ENCODE measurements at regions not wholly inside any gene's neighbourhood (a gene's known extent, or its start where the extent isn't known, plus 50 kb on each side); places are given as distances from the start of the nearest gene placed in this dataset.

GRCh38 chr11:112388496-112388895 lies 127.8 kb upstream of the PLET1 start:
- H3K9me3 ChIP-seq (ENCODE audit: control insufficient read depth in 4 of 4, low read length in 3 of 4): no peaks in the 10 kb centered on the region

More at GRCh38 chr11:112388496-112388895, 127.8 kb upstream of the PLET1 start:
- Histone ChIP-seq H3K36me3 (ENCODE audit: control insufficient read depth in 4 of 4, insufficient read depth in 3 of 4, low read depth in 1 of 4, low read length in 3 of 4) (no peaks in the 10 kb centered on the region), H3K27me3 (ENCODE audit: control insufficient read depth in 4 of 4, insufficient read depth in 4 of 4, low read length in 3 of 4) (no peaks in the 10 kb centered on the region), H3K4me1 (ENCODE audit: control insufficient read depth in 4 of 4, insufficient read depth in 4 of 4, low read length in 3 of 4) (no peaks in the 10 kb centered on the region), H3K9ac (ENCODE audit: low read depth in 1 of 2, low read length in 2 of 2) (no peak overlapping the region), H3K4me3 (ENCODE audit: low read depth in 1 of 3, low read length in 3 of 3) (no peak overlapping the region), H3K27ac (ENCODE audit: low read depth in 1 of 2, low read length in 2 of 2) (no peak overlapping the region)
- DNase-seq (ENCODE audit: low spot score): no peak
- no peak for TF ChIP-seq FOXA1 (IDR thresholded peaks at IDR 0.05)
- no peak for TF ChIP-seq RXRA (IDR thresholded peaks at IDR 0.05)
- no peak for TF ChIP-seq ATF3 (IDR thresholded peaks at IDR 0.05)
- TF ChIP-seq NR2F2 (IDR thresholded peaks at IDR 0.05): no peak
- no peak for TF ChIP-seq TAF1 (conservative IDR thresholded peaks at IDR 0.05)
- no peak for TF ChIP-seq SP1 (IDR thresholded peaks at IDR 0.05)
- no peak for TF ChIP-seq FOXA2 (IDR thresholded peaks at IDR 0.05)
- TF ChIP-seq RAD21 (IDR thresholded peaks at IDR 0.05): no peak
- TF ChIP-seq GABPA (IDR thresholded peaks at IDR 0.05 in 1 of 2, conservative IDR thresholded peaks at IDR 0.05 in 1 of 2): no peak
- no peak for TF ChIP-seq MAX (IDR thresholded peaks at IDR 0.05)
- TF ChIP-seq HNF4A (conservative IDR thresholded peaks at IDR 0.05): no peak
- TF ChIP-seq REST (IDR thresholded peaks at IDR 0.05): no peak
- TF ChIP-seq JUND (IDR thresholded peaks at IDR 0.05): no peak
- no peak for TF ChIP-seq CTCF (IDR thresholded peaks at IDR 0.05; ENCODE audit: low read depth, low read length, missing input control)
- TF ChIP-seq ZBTB33 (IDR thresholded peaks at IDR 0.05): no peak
- no peak for TF ChIP-seq YY1 (IDR thresholded peaks at IDR 0.05)
- no peak for TF ChIP-seq HNF4G (IDR thresholded peaks at IDR 0.05)
- no peak for TF ChIP-seq EGR1 (IDR thresholded peaks at IDR 0.05; ENCODE audit: low read depth in 2 of 2)

All from liver (tissue), 7 donors.